GM21737 (cell line): ENCODE measurements at regions not wholly inside any gene's neighbourhood (a gene's known extent, or its start where the extent isn't known, plus 50 kb on each side); places are given as distances from the start of the nearest gene placed in this dataset.

Experiments used
- ATAC-seq: cut with Tn5 transposase; IDR thresholded peaks from one replicate; pipeline ENCODE4 v1.9.1; 2021; ENCODE audit warnings: mild to moderate bottlenecking, moderate library complexity; ENCODE audit not compliant: unreplicated experiment

DNA sequence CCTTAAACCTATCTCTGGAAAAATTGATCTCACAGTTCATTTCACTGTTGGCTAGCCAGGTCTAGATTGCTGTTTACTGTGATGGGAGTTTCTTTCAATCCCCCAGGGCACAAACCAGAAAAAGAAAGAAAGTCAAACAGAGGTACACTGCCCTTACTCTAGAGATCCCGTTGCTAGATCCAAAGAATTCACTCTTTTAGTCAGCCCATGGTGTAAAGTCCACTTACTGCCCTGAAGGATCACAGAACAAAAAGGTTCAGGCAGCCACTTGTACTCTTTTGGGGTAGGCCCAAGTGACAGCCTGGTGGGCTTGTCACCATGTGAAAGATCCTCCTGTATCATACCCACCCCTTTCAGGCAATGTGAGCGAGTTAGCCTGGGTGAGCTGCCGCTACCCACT, 162.6 kb upstream of the CCDC179 start:
- ATAC-seq: no peak

GRCh38 chr11:23023319-23023718, 163.0 kb upstream of the CCDC179 start:
- no peak for ATAC-seq

DNA sequence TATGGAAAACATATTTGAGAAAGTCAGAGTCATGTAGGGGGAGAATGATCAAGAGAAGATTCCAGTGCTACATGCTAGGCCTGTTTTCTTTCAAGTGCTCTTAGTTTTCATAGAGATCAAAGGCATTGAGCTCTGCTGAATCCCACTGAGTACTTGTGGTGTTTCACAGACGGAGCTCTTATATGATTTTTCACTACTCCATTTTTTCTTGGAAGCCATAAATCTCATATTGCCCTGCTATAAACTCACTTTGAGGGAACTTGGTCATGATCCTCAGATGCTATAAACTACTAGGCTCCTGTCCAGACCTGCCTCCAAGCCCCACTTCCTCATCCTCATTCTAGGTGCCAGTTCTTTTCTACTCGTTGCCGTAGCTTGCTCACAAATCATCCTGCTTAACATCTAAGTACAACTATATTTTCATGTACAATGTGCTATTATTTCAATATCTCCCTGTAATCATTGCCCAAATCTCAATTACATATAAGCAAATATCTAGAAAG, 180.8 kb upstream of the CCDC179 start:
- no peak for ATAC-seq

DNA sequence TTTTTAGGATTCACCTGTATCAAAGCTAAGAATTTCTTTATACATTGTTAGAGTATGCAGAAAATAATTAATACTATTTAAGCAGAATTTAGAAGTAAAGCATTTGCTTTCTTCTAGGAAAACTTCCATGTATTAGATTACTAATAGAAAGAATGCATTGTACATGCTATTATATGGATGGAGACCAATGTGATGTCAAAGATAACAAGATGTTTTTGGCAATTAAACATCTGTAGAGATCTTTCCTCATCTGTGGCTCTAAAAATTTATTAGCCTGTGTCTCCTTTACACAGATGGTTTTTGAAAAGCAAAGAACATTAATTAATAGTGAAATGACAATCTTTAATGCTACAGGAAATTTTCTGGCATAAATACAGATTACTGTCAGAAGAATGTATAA, 198.4 kb upstream of the CCDC179 start:
- no peak for ATAC-seq

DNA sequence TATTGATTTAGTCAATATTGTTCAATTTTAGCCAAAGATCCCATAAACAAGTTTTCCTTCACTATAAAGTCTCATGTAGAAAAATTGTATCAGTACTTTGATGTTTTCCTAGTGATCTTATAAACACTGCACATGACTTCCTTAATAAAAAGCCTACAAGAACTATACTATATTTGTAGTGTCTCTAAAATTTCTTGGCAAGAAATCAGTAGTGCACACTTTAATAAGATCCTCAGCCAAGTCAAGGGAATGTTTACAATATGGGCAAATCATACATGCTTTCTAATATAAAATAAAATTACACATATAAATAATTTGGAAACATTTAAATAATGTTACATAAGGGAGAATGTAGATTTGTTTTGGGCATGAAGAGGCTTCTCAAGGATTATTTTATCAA, 203.0 kb upstream of the CCDC179 start:
- no peak for ATAC-seq

DNA sequence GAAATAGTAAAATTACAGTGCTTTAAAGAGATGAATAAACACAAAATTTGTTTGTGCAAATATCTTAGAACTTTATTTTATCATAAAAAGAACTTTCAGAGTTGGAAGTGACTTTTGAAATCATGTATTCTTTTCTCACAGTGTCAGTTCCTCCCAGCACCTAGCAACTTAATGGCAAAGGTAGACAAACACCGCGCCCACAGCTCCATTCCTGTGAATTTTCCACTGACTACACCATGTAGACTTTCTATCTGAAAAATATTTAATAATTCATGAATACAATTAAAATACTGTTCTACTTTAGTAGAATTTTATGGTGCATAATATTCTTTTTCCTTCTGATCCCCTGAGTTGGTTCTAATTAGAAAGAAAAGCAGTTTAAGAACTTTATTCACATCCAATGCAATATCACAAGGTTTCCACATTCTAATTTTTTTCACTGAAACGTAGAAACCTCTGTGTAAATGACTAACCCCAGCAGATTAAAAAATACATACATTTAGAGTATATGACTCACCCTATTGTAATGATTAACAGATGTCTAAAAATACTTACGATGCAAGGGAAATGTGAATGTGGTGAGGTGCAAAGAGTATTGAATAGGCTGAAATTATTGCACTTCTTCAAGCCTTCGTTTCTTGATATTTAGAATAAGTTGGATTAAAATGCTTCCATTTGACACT, 218.2 kb upstream of the CCDC179 start:
- peak; percentile 88 for ATAC-seq

DNA sequence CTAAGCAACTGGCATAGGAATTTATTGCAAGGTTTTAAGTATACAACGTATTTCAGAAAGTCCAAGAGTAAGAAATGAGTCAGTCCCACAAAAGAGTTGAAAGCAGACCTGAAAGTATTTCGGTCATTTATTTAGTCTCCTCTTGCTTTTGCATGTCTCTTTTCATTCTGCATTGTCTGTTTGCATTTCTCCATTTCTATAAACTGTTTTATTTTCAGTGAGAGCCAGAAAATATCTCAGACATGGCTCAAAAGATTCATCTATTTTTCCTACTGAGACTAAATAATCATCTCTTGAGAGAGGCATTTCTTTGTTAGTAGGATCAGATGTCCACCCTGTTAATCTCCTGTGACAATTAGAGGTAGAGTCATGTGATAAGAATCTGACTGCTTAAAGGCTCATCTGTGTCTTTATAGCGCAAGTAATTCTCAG, 219.1 kb upstream of the CCDC179 start:
- peak; percentile 79 for ATAC-seq

DNA sequence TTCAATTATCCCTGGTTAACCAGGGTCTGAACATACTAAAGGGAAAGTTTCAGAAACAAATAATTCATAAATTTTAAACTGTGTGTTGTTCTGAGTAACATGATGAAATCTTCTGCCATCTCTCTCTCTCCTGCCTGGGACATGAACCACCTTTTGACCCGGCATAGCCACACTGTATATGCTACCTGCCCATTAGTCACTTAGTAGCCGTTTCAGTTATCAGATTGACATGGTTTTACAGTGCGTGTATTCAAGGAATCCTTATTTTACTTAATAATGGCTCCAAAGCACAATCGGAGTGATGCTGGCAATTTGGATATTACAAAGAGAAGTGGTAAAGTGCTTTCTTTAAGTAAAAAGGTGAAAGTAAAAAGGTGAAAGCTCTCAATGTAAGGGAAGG, 227.1 kb upstream of the CCDC179 start:
- no peak for ATAC-seq

DNA sequence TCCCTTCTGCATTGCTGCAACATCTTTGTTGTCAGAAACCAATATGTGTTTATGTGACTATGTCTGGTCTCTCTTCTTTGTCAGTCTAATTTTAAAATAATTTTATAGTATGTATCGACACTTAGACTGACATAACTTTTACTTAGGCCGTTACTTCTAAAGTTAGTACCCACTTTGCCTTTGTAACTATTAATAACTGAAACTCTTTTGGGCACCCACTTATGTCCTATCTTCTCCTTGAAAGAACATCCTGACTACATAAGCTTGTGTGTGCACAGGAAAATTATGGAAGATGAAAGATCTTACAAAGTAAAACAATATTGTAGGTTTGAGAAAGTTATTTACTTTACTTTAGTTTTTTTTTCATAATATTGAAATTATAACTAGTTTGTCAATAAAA, 230.4 kb upstream of the CCDC179 start:
- no peak for ATAC-seq

DNA sequence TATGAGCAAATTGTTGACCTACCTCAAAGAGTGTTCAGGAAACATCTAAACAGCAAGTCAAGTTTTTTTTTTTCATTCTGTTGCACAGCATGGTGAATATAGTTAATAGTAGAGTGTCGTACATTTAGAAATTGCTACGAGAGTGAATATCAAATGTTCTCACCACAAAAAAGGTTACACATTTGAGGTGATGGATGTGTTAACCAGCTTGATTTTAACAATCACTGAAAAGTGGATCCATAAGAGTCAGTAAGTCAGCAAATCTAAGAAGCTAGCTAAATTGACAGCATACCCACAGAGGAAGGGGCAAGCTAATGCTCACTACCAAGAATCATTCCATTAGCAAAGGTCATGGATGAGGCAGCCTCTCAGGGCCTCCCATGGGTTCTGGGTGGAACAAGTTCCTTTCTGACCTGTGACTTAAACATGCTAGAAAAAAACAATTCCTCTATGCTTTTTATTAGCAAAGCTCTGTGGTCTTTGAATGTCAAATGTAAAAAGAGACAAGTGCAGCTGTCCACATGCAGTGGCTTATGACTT, 235.4 kb upstream of the CCDC179 start:
- no peak for ATAC-seq

DNA sequence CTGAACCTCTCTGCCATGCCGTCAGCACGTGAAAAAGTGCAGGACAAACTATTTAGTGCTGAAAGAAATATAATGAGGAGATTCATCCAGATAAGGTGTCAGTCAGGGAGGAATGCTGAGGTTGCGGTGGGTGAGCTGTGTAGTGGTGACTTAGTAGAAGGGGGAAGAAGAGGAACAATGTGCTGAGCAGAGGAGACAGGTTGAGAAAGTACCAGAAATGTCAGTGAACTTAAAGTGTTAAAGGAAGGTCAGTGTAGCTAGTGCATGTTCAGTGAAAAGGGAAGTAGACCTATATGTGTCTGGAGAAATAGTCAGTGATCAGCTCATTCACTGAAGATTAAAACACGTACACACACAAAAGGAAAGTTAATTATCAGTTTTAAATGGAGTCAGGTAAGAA, 237.6 kb upstream of the CCDC179 start:
- peak; percentile 77 for ATAC-seq

DNA sequence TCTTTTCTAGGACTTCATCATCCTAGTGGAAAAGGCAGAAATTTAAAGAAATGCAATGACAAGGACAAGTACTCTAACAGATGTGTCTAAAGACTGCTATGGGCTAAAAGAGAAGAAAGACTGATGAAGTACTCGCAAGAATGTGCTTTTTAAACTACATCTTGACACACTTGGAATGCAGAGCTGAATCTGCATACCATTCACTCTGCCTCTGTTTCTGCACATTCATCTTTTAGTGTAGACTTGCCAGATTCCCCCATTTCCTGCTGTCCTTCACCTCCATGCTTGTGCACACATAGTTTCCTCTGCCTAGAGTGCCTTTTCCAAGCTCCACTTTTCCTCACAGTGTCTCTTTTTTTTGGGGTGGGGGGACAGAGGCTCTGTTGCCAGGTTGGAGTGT, 239.0 kb upstream of the CCDC179 start:
- no peak for ATAC-seq

- ATAC-seq: no peak
These were observed 240.5 kb upstream of the CCDC179 start for GRCh38 chr11:23100726-23101125.

- ATAC-seq: no peak
These were observed 243.1 kb upstream of the CCDC179 start for GRCh38 chr11:23103416-23103815.

DNA sequence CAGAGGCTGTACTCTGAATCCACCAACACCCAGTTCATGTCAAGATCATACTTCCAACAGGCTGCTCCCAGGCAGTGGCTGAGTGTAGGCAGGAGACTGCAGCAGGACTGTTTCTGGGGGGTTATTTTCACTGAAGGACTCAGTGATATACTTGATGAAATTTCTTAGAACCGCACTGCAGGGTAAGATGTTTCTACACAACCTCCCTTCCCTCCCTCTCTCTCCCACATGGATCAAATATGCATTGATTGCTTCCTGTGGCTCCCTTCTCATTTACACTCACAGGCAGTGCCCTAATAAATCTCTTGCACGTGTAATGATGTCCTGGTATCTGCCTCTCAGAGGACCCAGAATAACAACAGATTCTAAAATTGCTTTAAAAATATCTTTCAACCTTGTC, 251.3 kb upstream of the CCDC179 start:
- no peak for ATAC-seq

- no peak for ATAC-seq
These were observed 252.1 kb upstream of the CCDC179 start for GRCh38 chr11:23112390-23112789.

GRCh38 chr11:23112987-23113886, 253.0 kb upstream of the CCDC179 start:
- peak; percentile 55 for ATAC-seq

DNA sequence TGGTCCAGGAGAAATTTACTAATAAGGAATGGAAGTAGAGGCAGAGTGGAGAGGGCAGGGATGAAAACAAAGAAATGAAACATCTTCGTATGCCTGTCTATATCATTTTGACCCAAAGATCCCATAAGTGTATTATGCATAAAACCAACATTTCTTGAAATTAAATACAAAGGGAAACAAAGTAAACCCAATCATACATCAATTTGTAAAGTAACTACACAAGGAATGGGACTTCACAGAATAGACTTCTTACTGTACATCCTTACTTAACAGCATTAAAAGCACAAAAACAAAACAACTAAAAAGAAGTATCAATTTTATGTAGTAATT, 253.6 kb upstream of the CCDC179 start:
- ATAC-seq: no peak

DNA sequence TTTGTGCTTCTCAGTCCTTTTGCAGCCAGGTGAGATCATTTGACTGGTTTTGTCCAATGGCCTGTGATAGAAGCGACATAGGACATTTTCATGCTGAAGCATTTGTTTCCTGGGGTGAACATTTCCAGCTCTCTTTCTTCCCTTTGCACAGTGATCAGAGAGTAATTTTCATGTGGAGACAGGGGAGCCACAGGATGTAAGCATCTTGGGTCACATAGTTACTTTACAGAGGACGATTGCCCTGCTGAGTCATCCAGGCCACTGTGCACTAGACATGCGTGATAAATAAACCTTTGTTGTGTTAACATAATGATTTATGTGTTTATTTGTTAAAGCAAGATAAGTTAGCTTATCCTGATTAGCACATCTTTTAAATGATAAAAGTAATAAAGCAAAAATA, 263.5 kb upstream of the CCDC179 start:
- ATAC-seq: no peak

DNA sequence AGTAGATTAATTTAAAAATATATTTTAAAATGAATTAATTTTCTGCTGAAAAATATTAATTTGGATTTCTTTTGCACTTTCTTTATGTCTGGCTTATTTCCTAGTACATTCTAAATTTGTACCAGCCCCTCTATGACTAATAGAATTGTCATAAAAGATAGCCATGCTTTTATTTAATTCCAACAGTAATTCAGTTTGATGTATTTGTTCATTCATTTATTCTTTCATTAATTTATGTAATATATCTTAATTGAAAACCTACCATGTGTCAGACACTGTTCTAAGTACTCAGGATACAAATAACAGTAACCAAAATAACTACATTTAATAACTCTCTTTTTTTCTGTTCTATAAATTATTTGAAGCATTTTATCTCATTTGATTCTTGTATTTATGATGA, 264.0 kb upstream of the CCDC179 start:
- no peak for ATAC-seq

- no peak for ATAC-seq
These were observed 264.7 kb upstream of the CCDC179 start for GRCh38 chr11:23124996-23125395.

GRCh38 chr11:23127706-23128105, 267.4 kb upstream of the CCDC179 start:
- ATAC-seq: no peak
